GM15510 (cell line): ENCODE measurements at regions not wholly inside any gene's neighbourhood (a gene's known extent, or its start where the extent isn't known, plus 50 kb on each side); places are given as distances from the start of the nearest gene placed in this dataset.

ENCODE experiments used
- POLR2A ChIP-seq: IDR thresholded peaks from 3 replicates; pipeline ENCODE4 v1.6.1; 2011; ENCODE audit warnings: borderline replicate concordance; ENCODE audit not compliant: insufficient read length; ENCODE audit errors: extremely low read depth

GRCh38 chr6:210104-210456, 82.2 kb upstream of the DUSP22 start:
- no peak for TF ChIP-seq POLR2A

GRCh38 chr6:210778-211374, 81.4 kb upstream of the DUSP22 start:
- TF ChIP-seq POLR2A: no peak

- no peak for TF ChIP-seq POLR2A
Observed at GRCh38 chr6:211871-212497, 80.3 kb upstream of the DUSP22 start.

- TF ChIP-seq POLR2A: no peak
Observed at GRCh38 chr6:213284-213683, 79.0 kb upstream of the DUSP22 start.

- TF ChIP-seq POLR2A: no peak
Observed at GRCh38 chr6:214428-214827, 77.9 kb upstream of the DUSP22 start.

GRCh38 chr6:215335-216034, 76.8 kb upstream of the DUSP22 start:
- no peak for TF ChIP-seq POLR2A

- TF ChIP-seq POLR2A: no peak
Observed at GRCh38 chr6:217048-217659, 75.1 kb upstream of the DUSP22 start.

GRCh38 chr6:218153-219018, 73.9 kb upstream of the DUSP22 start:
- peak; percentile 30 for TF ChIP-seq POLR2A

GRCh38 chr6:219019-219570, 73.2 kb upstream of the DUSP22 start:
- no peak for TF ChIP-seq POLR2A

- TF ChIP-seq POLR2A: no peak
Observed at GRCh38 chr6:219641-220198, 72.6 kb upstream of the DUSP22 start.

GRCh38 chr6:220312-220711, 72.0 kb upstream of the DUSP22 start:
- TF ChIP-seq POLR2A: no peak

- TF ChIP-seq POLR2A: no peak
Observed at GRCh38 chr6:220721-221475, 71.4 kb upstream of the DUSP22 start.

- TF ChIP-seq POLR2A: no peak
Observed at GRCh38 chr6:221531-222349, 70.5 kb upstream of the DUSP22 start.
